Ishikawa (cell line): ENCODE measurements at regions not wholly inside any gene's neighbourhood (a gene's known extent, or its start where the extent isn't known, plus 50 kb on each side); places are given as distances from the start of the nearest gene placed in this dataset.

Source experiments
- CEBPB ChIP-seq: IDR thresholded peaks from 2 replicates; pipeline ENCODE4 v1.6.1; 2012
- CREB1 ChIP-seq: IDR thresholded peaks from 2 replicates; pipeline ENCODE4 v1.6.1; 2012; ENCODE audit warnings: low read depth
- EP300 ChIP-seq: IDR thresholded peaks from 2 replicates; pipeline ENCODE4 v1.6.1; 2012; ENCODE audit warnings: borderline replicate concordance
- FOXM1 ChIP-seq: IDR thresholded peaks from 2 replicates; pipeline ENCODE4 v1.6.1; 2012; ENCODE audit warnings: low read depth, borderline replicate concordance
- RAD21 ChIP-seq: IDR thresholded peaks from 2 replicates; pipeline ENCODE4 v1.6.1; 2012; ENCODE audit warnings: low read depth
- TAF1 ChIP-seq: IDR thresholded peaks from 2 replicates; pipeline ENCODE4 v1.6.1; 2012; ENCODE audit warnings: low read depth, mild to moderate bottlenecking
- TEAD4 ChIP-seq: IDR thresholded peaks from 2 replicates; pipeline ENCODE4 v1.6.1; 2012
- YY1 ChIP-seq: IDR thresholded peaks from 2 replicates; pipeline ENCODE4 v1.6.1; 2012; ENCODE audit warnings: low read depth

DNA sequence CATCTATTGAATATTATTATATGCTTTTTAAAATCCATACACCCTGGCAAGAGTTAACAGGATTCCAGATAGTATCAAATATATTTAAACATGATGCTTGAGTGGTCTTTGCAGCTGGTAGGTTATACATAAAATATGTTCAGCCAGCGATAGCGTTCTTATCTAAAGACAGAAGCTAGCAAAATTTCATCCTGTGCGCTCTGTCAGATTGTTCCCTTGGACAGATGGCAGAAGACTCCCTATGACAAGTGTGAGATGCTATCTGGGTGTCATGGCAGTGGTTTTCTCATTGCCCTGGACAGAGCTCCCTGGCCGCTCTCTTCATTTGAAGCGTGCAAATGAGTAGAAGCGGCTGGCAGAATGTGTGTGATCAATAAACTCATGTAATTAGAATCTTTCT lies 175.2 kb upstream of the SOX14 start:
- TF ChIP-seq CEBPB (no peak), TAF1 (no peak), RAD21 (no peak), EP300 (no peak), TEAD4 (no peak), CREB1 (no peak), YY1 (no peak), FOXM1 (no peak)
